22Rv1 (cell line): ENCODE measurements at regions not wholly inside any gene's neighbourhood (a gene's known extent, or its start where the extent isn't known, plus 50 kb on each side); places are given as distances from the start of the nearest gene placed in this dataset.

Source experiments
- CTCF ChIP-seq: fragments of 450-650 bp; IDR thresholded peaks from 2 replicates; pipeline ENCODE4 v1.5.1; 2017; ENCODE audit warnings: mild to moderate bottlenecking
- ZFX ChIP-seq: fragments of 450-650 bp; IDR thresholded peaks from 2 replicates; pipeline ENCODE4 v1.6.1; 2017; ENCODE audit warnings: antibody characterized with exemption, borderline replicate concordance

GRCh38 chr4:187618701-187619281 is 376.8 kb upstream of the ZFP42 start:
- TF ChIP-seq CTCF (no peak), ZFX (no peak)
